ENCODE measurements at regions not wholly inside any gene's neighbourhood (a gene's known extent, or its start where the extent isn't known, plus 50 kb on each side); places are given as distances from the start of the nearest gene placed in this dataset.

- POLR2A ChIA-PET = no interaction called here
- no peak for TF ChIP-seq ARNT (IDR thresholded peaks at IDR 0.05)
- no peak for TF ChIP-seq CTBP1 (IDR thresholded peaks at IDR 0.05; ENCODE audit: borderline replicate concordance)
- TF ChIP-seq L3MBTL2 (conservative IDR thresholded peaks at IDR 0.05) = no peak
- TF ChIP-seq ZNF384 (IDR thresholded peaks at IDR 0.05) = no peak
- no peak for TF ChIP-seq LEF1 (IDR thresholded peaks at IDR 0.05; ENCODE audit: borderline replicate concordance)
- no peak for TF ChIP-seq FOXA1 (IDR thresholded peaks at IDR 0.05)
- no peak for TF ChIP-seq PKNOX1 (IDR thresholded peaks at IDR 0.05)
- TF ChIP-seq SP1 (IDR thresholded peaks at IDR 0.05) = no peak
- TF ChIP-seq FOXM1 (IDR thresholded peaks at IDR 0.05; ENCODE audit: borderline replicate concordance) = no peak
- no peak for TF ChIP-seq HDGF (IDR thresholded peaks at IDR 0.05; ENCODE audit: borderline replicate concordance)
- no peak for TF ChIP-seq NFRKB (IDR thresholded peaks at IDR 0.05)
- TF ChIP-seq FOXK2 (IDR thresholded peaks at IDR 0.05) = no peak
- no peak for TF ChIP-seq TARDBP (IDR thresholded peaks at IDR 0.05)
- no peak for TF ChIP-seq ELF4 (IDR thresholded peaks at IDR 0.05)
- no peak for TF ChIP-seq BHLHE40 (IDR thresholded peaks at IDR 0.05; ENCODE audit: borderline replicate concordance)
- DNase-seq (ENCODE audit: extremely low spot score) = no peak
- CTCF ChIA-PET = interaction anchor here (0.8 kb wide), 1 partner anchor 8 kb away, joined by 3 read pairs; no protein-coding TSS in a partner anchor
Measured at GRCh38 chr4:152258804-152259708, 276.8 kb downstream of the FBXW7 start.

- ChIA-PET CTCF (no interaction called here), POLR2A (no interaction called here)
- TF ChIP-seq ELF4 (IDR thresholded peaks at IDR 0.05) = no peak
- no peak for TF ChIP-seq PKNOX1 (IDR thresholded peaks at IDR 0.05)
- TF ChIP-seq LEF1 (IDR thresholded peaks at IDR 0.05; ENCODE audit: borderline replicate concordance) = no peak
- TF ChIP-seq SP1 (IDR thresholded peaks at IDR 0.05) = no peak
- no peak for TF ChIP-seq ZNF384 (IDR thresholded peaks at IDR 0.05)
- no peak for TF ChIP-seq HDGF (IDR thresholded peaks at IDR 0.05; ENCODE audit: borderline replicate concordance)
- no peak for TF ChIP-seq ARNT (IDR thresholded peaks at IDR 0.05)
- TF ChIP-seq CTBP1 (IDR thresholded peaks at IDR 0.05; ENCODE audit: borderline replicate concordance) = no peak
- TF ChIP-seq NFRKB (IDR thresholded peaks at IDR 0.05) = no peak
- DNase-seq (ENCODE audit: extremely low spot score) = no peak
Measured at GRCh38 chr4:152258391-152258790, 277.5 kb downstream of the FBXW7 start.

- no peak for DNase-seq (ENCODE audit: extremely low spot score)
- ChIA-PET POLR2A (no interaction called here), CTCF (no interaction called here)
- no peak for TF ChIP-seq FOXK2 (IDR thresholded peaks at IDR 0.05)
- TF ChIP-seq NFRKB (IDR thresholded peaks at IDR 0.05) = no peak
- no peak for TF ChIP-seq ELF4 (IDR thresholded peaks at IDR 0.05)
- TF ChIP-seq HDGF (IDR thresholded peaks at IDR 0.05; ENCODE audit: borderline replicate concordance) = no peak
- TF ChIP-seq CTBP1 (IDR thresholded peaks at IDR 0.05; ENCODE audit: borderline replicate concordance) = no peak
- no peak for TF ChIP-seq FOXA1 (IDR thresholded peaks at IDR 0.05)
- no peak for TF ChIP-seq SUZ12 (IDR thresholded peaks at IDR 0.05)
- TF ChIP-seq LEF1 (IDR thresholded peaks at IDR 0.05; ENCODE audit: borderline replicate concordance) = no peak
- no peak for TF ChIP-seq FOXM1 (IDR thresholded peaks at IDR 0.05; ENCODE audit: borderline replicate concordance)
- no peak for TF ChIP-seq TARDBP (IDR thresholded peaks at IDR 0.05)
- TF ChIP-seq ARNT (IDR thresholded peaks at IDR 0.05) = no peak
- no peak for TF ChIP-seq L3MBTL2 (conservative IDR thresholded peaks at IDR 0.05)
- TF ChIP-seq SP1 (IDR thresholded peaks at IDR 0.05) = no peak
- TF ChIP-seq PKNOX1 (IDR thresholded peaks at IDR 0.05) = no peak
- TF ChIP-seq BHLHE40 (IDR thresholded peaks at IDR 0.05; ENCODE audit: borderline replicate concordance) = no peak
- TF ChIP-seq ZNF384 (IDR thresholded peaks at IDR 0.05) = no peak
Measured at GRCh38 chr4:152257601-152258066, 278.3 kb downstream of the FBXW7 start.

GRCh38 chr4:152256996-152257395 lies 278.9 kb downstream of the FBXW7 start:
- POLR2A ChIA-PET = no interaction called here
- TF ChIP-seq FOXK2 (IDR thresholded peaks at IDR 0.05) = no peak
- no peak for TF ChIP-seq L3MBTL2 (conservative IDR thresholded peaks at IDR 0.05)
- no peak for TF ChIP-seq LEF1 (IDR thresholded peaks at IDR 0.05; ENCODE audit: borderline replicate concordance)
- no peak for TF ChIP-seq SP1 (IDR thresholded peaks at IDR 0.05)
- TF ChIP-seq PKNOX1 (IDR thresholded peaks at IDR 0.05) = no peak
- no peak for TF ChIP-seq FOXM1 (IDR thresholded peaks at IDR 0.05; ENCODE audit: borderline replicate concordance)
- TF ChIP-seq BHLHE40 (IDR thresholded peaks at IDR 0.05; ENCODE audit: borderline replicate concordance) = no peak
- TF ChIP-seq ZNF384 (IDR thresholded peaks at IDR 0.05) = no peak
- DNase-seq (ENCODE audit: extremely low spot score) = no peak
- CTCF ChIA-PET = interaction anchor here (0.6 kb wide), 1 partner anchor 29 kb away, joined by 3 read pairs; no protein-coding TSS in a partner anchor

GRCh38 chr4:152255437-152255836 lies 280.5 kb downstream of the FBXW7 start:
- DNase-seq (ENCODE audit: extremely low spot score) = no peak
- ChIA-PET POLR2A (no interaction called here), CTCF (interaction anchor here (0.5 to 1.2 kb wide), 2 partner anchors 13 to 134 kb away, joined by 3 read pairs; no protein-coding TSS in a partner anchor)
- TF ChIP-seq NFRKB (IDR thresholded peaks at IDR 0.05) = no peak
- no peak for TF ChIP-seq ZNF384 (IDR thresholded peaks at IDR 0.05)
- no peak for TF ChIP-seq TARDBP (IDR thresholded peaks at IDR 0.05)
- no peak for TF ChIP-seq FOXM1 (IDR thresholded peaks at IDR 0.05; ENCODE audit: borderline replicate concordance)
- TF ChIP-seq FOXA1 (IDR thresholded peaks at IDR 0.05) = no peak
- no peak for TF ChIP-seq SP1 (IDR thresholded peaks at IDR 0.05)
- TF ChIP-seq CTBP1 (IDR thresholded peaks at IDR 0.05; ENCODE audit: borderline replicate concordance) = no peak
- no peak for TF ChIP-seq ARNT (IDR thresholded peaks at IDR 0.05)
- no peak for TF ChIP-seq PKNOX1 (IDR thresholded peaks at IDR 0.05)
- TF ChIP-seq BHLHE40 (IDR thresholded peaks at IDR 0.05; ENCODE audit: borderline replicate concordance) = no peak
- no peak for TF ChIP-seq ELF4 (IDR thresholded peaks at IDR 0.05)
- TF ChIP-seq LEF1 (IDR thresholded peaks at IDR 0.05; ENCODE audit: borderline replicate concordance) = no peak
- no peak for TF ChIP-seq L3MBTL2 (conservative IDR thresholded peaks at IDR 0.05)
- TF ChIP-seq FOXK2 (IDR thresholded peaks at IDR 0.05) = no peak
- TF ChIP-seq HDGF (IDR thresholded peaks at IDR 0.05; ENCODE audit: borderline replicate concordance) = no peak
- TF ChIP-seq SUZ12 (IDR thresholded peaks at IDR 0.05) = no peak
